ENCODE measurements at regions not wholly inside any gene's neighbourhood (a gene's known extent, or its start where the extent isn't known, plus 50 kb on each side); places are given as distances from the start of the nearest gene placed in this dataset.

DNA sequence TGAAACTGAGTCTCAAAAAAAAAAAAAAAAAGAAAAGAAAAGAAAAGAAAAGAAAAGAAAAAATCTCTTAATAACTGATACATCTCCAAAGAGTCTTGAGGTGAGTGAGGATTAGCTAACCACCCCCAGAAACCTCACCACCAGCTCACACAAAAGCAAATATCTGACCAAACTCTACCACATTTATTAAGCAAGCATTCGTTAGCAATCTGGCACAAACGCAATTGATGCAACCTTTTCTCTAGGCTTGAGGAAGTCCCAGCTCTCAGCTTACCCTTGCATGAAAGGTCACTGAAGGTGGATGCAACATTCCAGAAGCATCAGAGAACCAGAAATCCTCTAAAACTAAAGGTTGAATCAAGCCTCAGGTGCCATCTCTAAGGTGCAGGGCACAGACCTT, 231.9 kb upstream of the BCOR start:
- no peak overlapping the region for H3K27ac ChIP-seq
- no peak for DNase-seq (ENCODE audit: low read depth, low spot score)

DNA sequence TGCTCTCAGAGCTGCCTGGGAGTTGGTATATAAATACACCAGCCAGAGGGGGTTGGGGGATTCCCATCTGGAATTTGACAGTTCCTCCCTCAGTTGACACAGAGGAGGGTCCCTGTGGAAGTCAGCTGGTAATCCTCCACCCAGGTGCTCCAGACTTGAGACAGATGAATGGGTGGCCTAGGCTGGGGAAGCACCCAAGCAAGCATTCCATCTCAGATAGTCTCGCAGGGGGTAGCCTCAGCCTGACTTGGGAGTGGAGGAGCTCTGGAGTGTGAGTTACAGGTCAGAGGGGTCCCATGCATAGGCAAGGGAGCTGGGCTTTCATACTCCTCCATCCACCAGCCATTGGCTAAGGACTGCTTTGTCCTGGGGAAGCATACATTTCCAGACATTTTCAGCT, 229.3 kb upstream of the BCOR start:
- no peak for DNase-seq (ENCODE audit: low read depth, low spot score)
- no peak overlapping the region for H3K27ac ChIP-seq

DNA sequence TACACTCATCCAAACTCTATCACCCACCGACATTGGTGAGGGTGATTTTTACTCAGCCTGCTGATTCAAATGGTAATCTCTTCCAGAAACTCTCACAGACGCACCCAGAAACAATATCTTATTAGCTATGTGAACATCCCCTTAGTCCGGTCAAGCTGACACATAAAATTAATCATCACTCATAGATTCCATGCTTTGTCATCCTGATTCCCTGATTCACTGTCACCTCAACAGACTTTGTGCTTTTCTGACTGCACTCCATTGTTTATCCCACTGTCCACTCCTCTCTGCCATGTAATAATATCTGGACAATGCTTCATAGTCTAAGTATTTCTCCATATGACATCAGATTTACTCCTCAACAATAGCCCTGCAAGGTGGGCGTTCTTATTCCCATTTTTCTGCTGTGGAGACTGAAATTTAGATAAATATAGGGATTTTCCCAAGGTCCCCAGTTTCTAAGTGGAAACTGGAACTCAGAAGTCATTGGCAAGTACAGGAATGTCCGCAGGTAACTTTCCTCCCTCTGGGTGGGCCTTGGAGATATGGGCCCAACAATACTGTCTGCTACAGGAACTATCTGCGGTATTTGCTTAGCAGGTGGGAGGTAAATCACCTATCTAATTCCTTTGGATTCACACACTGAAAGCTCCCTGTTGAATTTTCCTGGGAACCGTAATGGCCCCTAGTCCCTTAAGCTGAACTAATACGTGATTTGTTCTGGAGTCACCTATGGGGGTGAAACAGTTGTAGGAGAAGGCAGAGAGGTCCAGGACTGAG, 228.6 kb upstream of the BCOR start:
- no peak overlapping the region for H3K27ac ChIP-seq
- no peak for DNase-seq (ENCODE audit: low read depth, low spot score)

DNA sequence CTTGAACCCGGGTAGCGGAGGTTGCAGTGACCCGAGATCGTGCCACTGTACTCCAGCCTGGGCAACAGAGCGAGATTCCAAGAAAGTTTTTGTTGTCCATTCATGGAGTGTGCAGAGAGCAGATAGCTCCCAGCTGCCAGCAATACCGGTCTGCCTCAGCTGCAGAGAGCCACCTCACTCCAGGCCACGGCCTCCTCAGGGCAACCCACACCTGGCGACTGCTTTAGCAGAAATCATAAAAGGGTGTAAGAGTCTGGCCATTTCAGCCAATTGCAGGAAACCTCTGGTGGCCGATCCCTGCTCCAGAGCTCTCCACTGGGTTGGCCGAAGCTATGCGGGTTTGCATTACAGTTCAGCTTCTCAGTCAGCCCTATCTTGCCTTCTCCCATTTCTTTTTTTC, 227.4 kb upstream of the BCOR start:
- H3K27ac ChIP-seq, result no peak overlapping the region
- no peak for DNase-seq (ENCODE audit: low read depth, low spot score)

DNA sequence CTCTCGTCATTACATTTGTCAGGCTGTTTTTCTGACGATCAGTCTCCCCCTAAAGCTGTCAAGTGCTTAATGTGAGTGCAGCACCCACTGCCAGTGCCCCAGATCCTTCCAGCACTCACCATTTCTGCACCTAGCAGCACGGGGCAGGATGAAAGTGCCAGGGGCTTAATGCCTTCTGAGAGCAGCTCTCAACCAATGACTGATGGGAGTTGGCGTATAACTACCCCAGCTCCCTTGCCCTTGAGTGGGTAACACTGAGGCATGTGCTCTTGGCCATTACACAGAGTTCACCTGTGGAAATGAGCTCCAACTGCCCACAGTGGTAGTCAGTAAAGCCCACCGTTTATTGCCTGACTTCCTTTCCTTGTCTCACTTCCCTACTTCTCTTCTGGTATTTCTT, 226.2 kb upstream of the BCOR start:
- DNase-seq (ENCODE audit: low read depth, low spot score), result no peak
- H3K27ac ChIP-seq, result no peak overlapping the region

DNA sequence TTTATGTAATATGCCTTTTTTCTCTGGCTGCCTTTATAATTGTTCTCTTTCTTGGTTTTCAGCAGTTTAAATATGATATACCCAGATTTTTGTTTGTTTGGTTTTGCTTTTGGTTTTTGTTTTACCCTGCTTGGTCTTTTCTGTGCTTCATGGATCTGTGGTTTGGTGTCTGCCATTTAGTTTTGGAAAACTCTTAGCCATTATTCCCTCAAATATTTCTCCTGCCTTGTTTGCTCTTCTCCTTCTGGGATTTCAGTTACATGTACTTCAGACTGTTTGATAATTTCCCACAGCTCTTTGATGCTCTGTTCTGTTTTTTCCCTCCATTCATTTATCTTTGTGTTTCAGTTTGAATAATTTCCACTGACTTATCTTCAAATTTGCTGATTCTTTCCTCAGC, 223.1 kb upstream of the BCOR start:
- H3K27ac ChIP-seq, result no peak overlapping the region
- DNase-seq (ENCODE audit: low read depth, low spot score), result no peak

DNA sequence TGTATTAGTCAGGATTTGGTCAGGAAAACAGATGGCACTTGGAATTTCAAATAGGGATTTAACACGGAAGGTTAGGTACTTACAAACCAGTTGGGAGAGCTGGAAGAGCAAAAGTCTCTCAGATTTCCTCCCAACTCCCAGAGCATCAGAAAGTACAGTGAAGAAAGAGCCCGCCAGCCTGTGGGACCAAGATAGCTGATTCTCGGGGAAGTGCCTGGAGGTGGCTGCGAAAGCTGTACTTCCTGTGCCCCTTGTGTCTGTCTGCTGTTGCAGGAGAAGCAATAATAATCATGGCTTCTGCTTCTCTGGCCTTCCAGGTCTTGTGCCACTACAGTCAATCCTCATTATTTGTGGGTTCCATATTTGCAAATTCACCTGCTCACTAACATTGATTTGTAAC, 221.0 kb upstream of the BCOR start:
- H3K27ac ChIP-seq, result no peak overlapping the region
- DNase-seq (ENCODE audit: low read depth, low spot score), result no peak

DNA sequence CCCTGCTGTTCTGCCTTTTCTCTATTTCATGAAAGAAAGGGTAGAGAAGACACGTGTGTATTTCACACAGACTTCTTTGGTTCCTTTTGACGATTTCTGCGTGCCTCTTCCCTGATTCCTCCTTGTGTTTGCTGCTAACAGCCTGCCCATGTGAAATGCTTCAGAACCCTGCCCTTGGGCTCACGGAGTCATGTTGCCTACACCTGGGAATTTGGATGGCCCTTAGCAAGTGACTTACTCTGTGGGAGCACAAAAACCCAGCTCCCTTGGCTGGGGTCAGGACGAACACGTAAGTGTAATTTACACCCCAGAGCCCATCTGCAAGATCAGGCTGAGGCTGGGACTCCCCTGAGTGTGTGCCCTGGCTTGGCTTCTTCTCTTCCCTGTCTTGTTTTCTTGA, 220.3 kb upstream of the BCOR start:
- H3K27ac ChIP-seq, result no peak overlapping the region
- DNase-seq (ENCODE audit: low read depth, low spot score), result no peak

DNA sequence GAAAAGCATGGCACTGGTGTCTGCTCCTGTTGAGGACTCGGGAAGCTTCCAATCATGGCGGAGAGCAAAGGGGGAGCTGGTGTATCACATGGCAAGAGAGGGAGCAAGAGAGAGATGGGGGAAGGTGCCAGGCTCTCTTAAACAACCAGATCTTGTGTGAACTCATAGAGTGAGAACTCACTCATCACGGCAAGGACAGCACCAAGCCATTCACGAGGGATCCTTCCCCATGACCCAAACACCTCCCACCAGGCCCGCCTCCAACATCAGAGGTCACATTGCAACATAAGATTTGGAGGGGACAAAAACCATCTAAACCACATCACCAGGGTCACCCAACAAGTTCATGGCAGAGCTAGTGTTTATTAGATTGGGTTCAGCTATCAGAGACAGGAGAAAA, 218.7 kb upstream of the BCOR start:
- DNase-seq (ENCODE audit: low read depth, low spot score), result no peak
- H3K27ac ChIP-seq, result no peak overlapping the region

DNA sequence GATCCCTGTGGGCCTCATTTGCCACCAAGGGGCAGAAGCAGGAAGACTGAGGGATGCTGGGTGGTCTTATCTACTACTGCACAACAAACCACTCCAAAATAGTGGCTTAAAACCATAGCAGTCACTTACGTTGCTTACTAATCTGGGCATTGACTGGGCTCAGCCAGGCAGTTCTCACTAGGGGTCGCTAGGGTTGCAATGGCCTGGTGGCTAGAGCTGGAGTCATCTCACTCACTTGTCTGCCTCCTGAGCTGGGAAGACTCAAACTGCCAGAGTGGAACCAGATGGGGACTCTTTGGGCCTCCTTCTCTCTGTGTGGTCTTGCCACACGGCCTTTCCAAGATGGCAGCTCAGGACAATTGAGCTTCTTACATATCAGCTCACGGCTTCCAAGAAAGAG, 216.3 kb upstream of the BCOR start:
- no peak for DNase-seq (ENCODE audit: low read depth, low spot score)
- no peak overlapping the region for H3K27ac ChIP-seq

DNA sequence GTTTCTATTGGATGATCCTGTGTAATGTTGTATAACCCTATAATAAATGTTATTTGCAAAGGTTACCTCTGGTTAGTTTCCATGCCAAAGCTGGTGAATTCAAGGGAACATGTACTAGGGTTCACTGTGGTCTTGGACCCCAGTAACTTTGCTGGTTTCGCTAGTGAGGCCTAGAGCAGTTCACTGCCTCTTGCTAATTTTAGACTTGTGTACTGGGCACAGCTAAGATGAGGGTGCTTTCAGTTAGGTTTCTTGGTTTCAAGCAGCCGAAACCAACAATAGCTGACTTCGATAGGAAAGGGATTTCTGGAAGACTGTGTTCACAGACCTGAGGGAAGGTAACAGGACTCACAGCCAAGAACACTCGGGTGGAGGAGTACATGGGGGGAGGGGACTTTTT, 215.5 kb upstream of the BCOR start:
- no peak overlapping the region for H3K27ac ChIP-seq
- DNase-seq (ENCODE audit: low read depth, low spot score), result no peak

DNA sequence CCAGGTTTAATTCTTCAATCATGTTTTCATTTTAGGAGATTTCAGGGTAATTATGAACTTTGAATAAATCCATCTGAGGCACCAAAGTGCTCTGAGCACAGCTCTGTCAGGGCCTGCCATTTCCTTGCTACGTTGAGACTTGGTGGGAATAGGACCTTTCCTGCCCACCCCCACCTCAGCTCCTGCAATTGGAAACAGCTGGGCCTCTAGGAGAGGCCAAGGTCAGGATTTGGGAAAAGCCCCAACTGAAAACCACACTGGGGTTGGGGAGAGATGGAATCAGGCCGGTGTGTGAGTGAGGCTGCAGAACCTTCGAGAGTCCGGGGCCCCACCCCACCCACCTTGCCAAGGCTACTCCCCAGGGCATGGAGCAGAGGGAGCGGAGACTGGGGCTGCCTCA, 212.7 kb upstream of the BCOR start:
- DNase-seq (ENCODE audit: low read depth, low spot score), result no peak

DNA sequence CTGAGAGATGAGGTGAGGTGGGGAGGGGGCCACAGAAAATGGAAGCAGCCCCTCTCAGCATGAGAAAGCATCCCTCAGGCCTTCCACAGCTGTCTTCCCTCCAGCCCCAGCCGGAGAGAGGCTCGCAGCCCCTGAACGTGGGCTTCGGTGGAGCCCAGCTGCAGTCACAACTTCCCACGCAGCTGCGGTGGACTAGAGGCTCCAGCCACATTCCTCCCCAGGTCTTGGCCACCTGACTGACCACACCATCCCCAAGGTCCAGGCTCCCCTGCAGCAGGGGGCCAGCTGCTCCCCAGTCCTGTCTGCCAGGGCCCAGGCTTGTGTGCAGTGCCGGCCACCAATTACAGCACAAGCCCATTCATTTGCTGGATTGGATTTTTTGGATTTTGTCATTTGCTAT, 212.3 kb upstream of the BCOR start:
- H3K27ac ChIP-seq, result no peak overlapping the region
- no peak for DNase-seq (ENCODE audit: low read depth, low spot score)

More for the DNA sequence above, 212.7 kb upstream of the BCOR start:
- no peak overlapping the region for H3K27ac ChIP-seq

DNA sequence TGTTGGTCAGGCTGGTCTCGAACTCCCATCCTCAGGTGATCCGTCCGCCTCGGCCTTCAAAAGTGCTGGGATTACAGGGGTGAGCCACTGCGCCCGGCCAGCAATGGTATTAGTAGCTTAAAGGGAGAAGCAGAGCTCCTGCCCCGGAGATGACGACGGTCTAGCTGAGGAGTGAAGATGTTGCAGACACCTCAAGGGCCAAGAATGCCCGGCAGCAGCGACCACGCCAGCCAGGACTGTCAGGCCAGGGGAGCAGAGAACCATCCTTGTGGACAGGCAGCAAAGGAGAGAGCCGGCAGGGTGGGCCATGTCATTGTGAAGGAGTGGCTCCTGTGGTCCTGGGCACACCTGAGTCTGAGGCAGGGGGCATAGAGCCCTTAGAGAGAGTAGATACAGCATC, 210.1 kb upstream of the BCOR start:
- DNase-seq (ENCODE audit: low read depth, low spot score), result no peak
- H3K27ac ChIP-seq, result no peak overlapping the region

DNA sequence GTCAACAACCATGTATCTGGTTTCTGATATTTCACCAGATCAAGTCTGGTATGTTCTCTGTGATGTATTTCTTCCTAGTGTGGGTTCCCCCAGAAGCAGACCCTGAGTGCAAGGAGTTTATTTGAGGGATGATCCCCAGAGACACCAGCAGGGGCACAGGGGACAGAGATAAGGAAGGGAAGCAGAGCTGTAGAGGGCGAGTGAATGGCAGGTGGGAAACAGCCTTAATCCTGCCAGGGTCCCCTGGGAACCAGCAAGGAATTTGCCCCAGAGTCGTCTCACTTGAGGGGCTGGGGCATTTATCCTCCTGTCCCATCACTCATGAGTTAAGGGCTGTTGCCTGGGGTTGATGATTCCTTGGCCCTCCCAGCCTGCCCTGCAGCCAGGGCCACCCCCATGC, 206.4 kb upstream of the BCOR start:
- no peak for DNase-seq (ENCODE audit: low read depth, low spot score)
- no peak overlapping the region for H3K27ac ChIP-seq

DNA sequence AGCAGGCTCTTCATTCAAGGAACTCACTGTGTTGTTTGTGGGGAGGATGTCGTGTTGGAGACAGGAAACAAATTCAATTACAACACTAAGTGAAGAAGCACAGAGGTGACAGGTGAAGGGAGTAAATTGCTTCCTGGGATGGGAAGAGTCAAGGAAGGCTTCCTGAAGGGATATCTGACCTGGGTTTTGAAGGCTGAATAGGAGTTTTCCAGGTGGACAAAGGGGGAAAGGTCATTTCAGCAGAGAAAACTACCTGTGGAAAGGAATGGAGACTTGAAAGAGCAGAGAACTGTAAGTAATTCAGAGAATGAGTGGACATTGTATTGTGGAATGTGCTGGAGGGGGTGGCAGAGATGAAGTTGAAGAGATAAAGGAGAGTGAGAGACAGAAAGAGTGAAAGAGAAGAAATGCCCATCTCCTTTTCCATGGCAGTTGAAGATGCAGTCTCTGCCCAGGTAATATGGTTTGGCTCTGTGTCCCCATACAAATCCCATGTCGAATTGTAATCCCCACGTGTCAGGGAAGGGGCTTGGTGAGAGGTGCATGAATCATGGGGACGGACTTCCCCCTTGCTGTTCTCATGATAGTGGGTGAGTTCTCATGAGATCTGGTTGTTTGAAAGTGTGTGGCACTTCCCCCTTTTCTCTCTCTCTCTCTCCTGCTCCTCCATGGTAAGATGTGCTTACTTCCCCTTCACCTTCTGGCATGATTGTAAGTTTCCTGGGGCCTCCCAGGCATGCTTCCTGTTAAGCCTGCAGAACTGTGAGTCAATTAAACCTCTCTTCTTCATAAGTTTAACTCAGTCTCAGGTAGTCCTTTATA, 205.7 kb upstream of the BCOR start:
- no peak overlapping the region for H3K27ac ChIP-seq
- no peak for DNase-seq (ENCODE audit: low read depth, low spot score)

DNA sequence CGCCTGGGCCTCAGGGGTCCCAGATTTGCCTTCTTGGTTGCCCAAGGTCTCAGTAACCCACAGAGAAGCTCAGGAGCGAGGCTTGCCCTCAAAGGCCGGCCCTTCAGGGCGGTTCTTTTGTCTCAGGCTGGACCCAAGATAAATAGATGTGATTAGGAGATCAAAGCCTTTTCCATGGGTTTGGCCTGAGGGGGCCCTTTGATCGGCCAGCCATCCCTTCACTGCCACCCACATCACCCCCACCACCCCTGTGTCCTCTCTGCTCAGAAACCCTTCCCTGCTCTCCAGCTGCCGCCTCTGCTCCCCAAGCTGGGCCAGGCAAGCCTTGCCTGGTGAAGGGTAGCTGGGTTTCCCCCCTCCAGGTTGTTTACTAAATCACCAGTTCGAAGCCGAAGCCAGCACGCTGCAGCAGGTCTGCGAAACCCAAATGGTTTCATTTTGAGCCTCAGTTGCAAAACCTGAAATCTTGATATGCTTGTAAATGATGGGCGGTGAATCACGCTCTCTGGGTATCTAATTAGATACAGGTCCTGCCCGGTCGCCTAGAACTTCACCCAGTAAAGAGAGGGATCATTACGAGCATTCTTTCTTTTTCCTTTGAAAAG, 202.6 kb upstream of the BCOR start:
- no peak overlapping the region for H3K27ac ChIP-seq
- DNase-seq (ENCODE audit: low read depth, low spot score), result no peak

DNA sequence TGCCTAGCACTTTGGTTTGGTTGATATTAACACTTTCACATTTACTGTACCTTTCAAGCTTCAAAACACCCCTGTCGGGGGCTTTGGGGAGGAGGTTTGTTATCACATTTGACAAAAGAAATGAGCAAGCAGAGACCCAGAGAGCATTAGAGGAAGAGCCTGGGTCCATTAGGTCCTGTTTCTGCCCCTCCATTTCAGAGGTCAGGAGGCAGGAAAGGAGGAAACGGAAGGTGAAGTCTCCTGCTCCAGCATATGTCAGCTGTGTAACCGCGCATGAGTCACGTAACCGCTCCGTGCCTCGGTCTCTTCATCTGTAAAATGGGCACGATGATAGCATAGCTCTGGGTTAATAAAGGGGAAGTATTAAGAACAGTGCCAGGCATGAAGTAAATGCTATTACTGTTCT, 201.9 kb upstream of the BCOR start:
- H3K27ac ChIP-seq, result no peak overlapping the region
- DNase-seq (ENCODE audit: low read depth, low spot score), result no peak

DNA sequence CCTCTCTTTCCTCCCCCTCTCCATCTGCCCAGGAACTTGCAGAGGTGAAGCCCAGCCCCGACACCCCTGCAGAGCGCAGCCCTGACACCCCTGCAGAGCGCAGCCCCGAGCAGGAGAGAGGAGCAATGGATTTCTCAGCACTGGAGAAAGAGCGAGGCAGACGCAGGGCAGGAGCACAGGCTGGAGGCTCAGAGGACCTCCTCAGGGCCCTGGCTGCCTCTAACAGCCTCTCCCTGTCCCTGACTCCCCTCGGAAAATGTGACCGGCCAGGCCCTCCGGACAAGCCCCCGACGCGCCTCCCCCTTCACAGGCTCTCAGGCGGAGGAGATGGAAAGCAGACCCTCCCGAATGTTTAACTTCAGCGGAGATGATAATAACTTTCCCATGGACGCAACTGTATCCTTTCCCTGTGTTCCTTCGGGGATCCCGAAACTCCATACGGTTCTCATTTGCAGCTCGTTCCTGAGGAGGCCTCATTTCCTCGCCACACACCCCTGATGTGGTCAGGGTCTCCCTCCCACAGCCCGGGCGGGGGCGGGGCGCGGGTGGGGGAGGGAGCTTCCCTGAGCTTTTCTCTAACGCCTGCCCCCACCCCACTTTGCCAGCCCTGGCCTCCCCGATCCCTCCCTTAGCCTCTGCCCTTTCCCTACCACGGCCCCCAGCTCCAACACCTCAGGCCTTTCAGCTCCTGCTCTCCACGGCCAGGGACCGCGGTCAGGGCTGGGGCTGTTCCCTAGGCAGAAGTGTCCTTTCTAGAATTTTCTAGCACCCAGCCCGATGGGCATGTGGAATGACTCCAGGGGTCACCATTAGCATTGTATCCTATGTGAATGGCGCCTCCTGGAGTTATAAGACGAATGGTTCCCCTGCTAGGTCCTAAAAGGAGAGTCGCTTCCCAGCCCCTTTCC, 201.1 kb upstream of the BCOR start:
- no peak overlapping the region for H3K27ac ChIP-seq
- no peak for DNase-seq (ENCODE audit: low read depth, low spot score)

DNA sequence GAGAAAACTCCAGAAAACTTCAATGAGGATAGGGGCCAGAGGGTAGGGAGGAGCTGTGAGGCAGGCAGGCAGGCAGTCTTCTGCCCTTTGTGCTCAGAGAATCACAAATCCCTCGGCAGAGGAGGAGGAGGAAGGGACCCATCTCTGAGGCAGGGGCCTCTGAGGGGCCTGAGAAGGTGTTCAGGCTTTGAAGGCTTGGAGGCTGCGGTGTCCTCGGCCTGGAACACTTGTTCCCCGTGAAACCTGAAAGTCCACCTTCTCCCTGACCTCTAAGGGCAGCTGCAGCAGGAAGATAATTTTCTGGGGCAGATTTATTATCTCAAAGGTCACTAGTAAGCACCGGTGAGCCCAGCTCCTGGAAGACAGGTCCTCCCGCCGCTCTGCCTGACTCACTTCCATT, 200.3 kb upstream of the BCOR start:
- H3K27ac ChIP-seq, result no peak overlapping the region
- DNase-seq (ENCODE audit: low read depth, low spot score), result no peak
